PC-9 (cell line): ENCODE measurements at regions not wholly inside any gene's neighbourhood (a gene's known extent, or its start where the extent isn't known, plus 50 kb on each side); places are given as distances from the start of the nearest gene placed in this dataset.

Experiments used
- BruUV-seq: library from RNA; stranded (reverse); fragments of 400-500 nt; replicated peaks from 2 replicates; lab custom pipeline; 2021; lab: Mats Ljungman, UMichigan
- CTCF ChIA-PET: fragments of 300-600 bp; sonication (Branson Sonifier 250); formaldehyde crosslinking; loops from one replicate; lab custom pipeline; 2022; ENCODE audit warnings: antibody characterized with exemption; lab: Charles Lee
- POLR2A ChIA-PET: fragments of 300-600 bp; sonication (Branson Sonifier 250); formaldehyde crosslinking; loops from one replicate; lab custom pipeline; 2022; ENCODE audit warnings: antibody characterized with exemption; ENCODE audit not compliant: unreplicated experiment; lab: Charles Lee
- DNase-seq, 2 experiments: peaks; one replicate each; pipeline versions ENCODE4 v3.0.0 to v3.0.0-alpha.2; 2015 to 2022; ENCODE audit warnings: mixed read lengths in 1 of 2
- H2AFZ ChIP-seq: fragments of 200-600 bp; sonication (generic); 2 replicates; pipeline ENCODE4 v1.8.1; 2017; ENCODE audit warnings: antibody characterized with exemption
- H3F3A ChIP-seq: fragments of 200-600 bp; sonication (generic); 2 replicates; pipeline ENCODE4 v1.8.1; 2017; ENCODE audit warnings: antibody characterized with exemption, mild to moderate bottlenecking, low read depth; ENCODE audit not compliant: insufficient read depth
- H3K27ac ChIP-seq: fragments of 200-600 bp; sonication (generic); 2 replicates; pipeline ENCODE4 v1.6.1; 2016; ENCODE audit warnings: mixed run types
- H3K27me3 ChIP-seq: fragments of 200-600 bp; sonication (generic); 2 replicates; pipeline ENCODE4 v1.6.1; 2016; ENCODE audit warnings: low read depth, mixed run types; ENCODE audit not compliant: insufficient read depth
- H3K36me3 ChIP-seq: fragments of 200-600 bp; sonication (generic); 2 replicates; pipeline ENCODE4 v1.6.1; 2016; ENCODE audit warnings: low read depth, mixed run types
- H3K4me1 ChIP-seq: fragments of 200-600 bp; sonication (generic); replicated peaks from 2 replicates; pipeline ENCODE4 v1.6.1; 2016; ENCODE audit warnings: mixed run types; ENCODE audit not compliant: insufficient read depth
- H3K4me2 ChIP-seq: fragments of 200-600 bp; sonication (generic); 2 replicates; pipeline ENCODE4 v1.6.1; 2017; ENCODE audit warnings: mixed run types
- H3K4me3 ChIP-seq: fragments of 200-600 bp; sonication (generic); 2 replicates; pipeline ENCODE4 v1.6.1; 2016; ENCODE audit warnings: mixed run types
- H3K79me2 ChIP-seq: fragments of 200-600 bp; sonication (generic); 2 replicates; pipeline ENCODE4 v1.6.1; 2017; ENCODE audit warnings: low read depth, mixed run types
- H3K9me2 ChIP-seq: fragments of 200-600 bp; sonication (generic); 2 replicates; pipeline ENCODE4 v1.8.1; 2017; ENCODE audit warnings: mild to moderate bottlenecking; ENCODE audit not compliant: insufficient read depth
- H3K9me3 ChIP-seq: fragments of 200-600 bp; sonication (generic); 2 replicates; pipeline ENCODE4 v1.8.1; 2016; ENCODE audit warnings: low read depth; ENCODE audit not compliant: insufficient read depth
- H4K20me1 ChIP-seq: fragments of 200-600 bp; sonication (generic); 2 replicates; pipeline ENCODE4 v1.8.1; 2017; ENCODE audit not compliant: insufficient read depth
- EZH2 ChIP-seq: fragments of 200-600 bp; sonication (generic); IDR thresholded peaks from 2 replicates; pipeline ENCODE4 v1.8.0; 2017; ENCODE audit warnings: antibody characterized with exemption, low read depth
- intact Hi-C: fragments of 100-400 bp; cut with micrococcal nuclease; formaldehyde crosslinking; loops from one replicate; pipeline ENCODE4 v1.10.0; 2022; ENCODE audit not compliant: unreplicated experiment
- TF ChIP-seq, protein P1 (sequence below): fragments of 200-600 bp; sonication (generic); conservative IDR thresholded peaks from 2 replicates; pipeline ENCODE4 v1.6.1; 2017; ENCODE audit warnings: mixed run types, antibody characterized with exemption, mild to moderate bottlenecking, moderate library complexity

- BruUV-seq: no TSS peak
- Histone ChIP-seq H3K27ac (no peak overlapping the region), H2AFZ (no peak overlapping the region), H3K4me2 (no peak overlapping the region), H3K9me3 (no peaks in the 10 kb centered on the region), H3K27me3 (no peaks in the 10 kb centered on the region), H4K20me1 (no peaks in the 10 kb centered on the region), H3K9me2 (no peaks in the 10 kb centered on the region), H3K79me2 (no peaks in the 10 kb centered on the region), H3K36me3 (no peaks in the 10 kb centered on the region), H3F3A (no peaks in the 10 kb centered on the region; the same call in 1 of the 2 replicates), H3K4me3 (no peak overlapping the region), H3K4me1 (peaks cover 8% of the 10 kb centered on the region; the same call in 1 of the 2 replicates)
- POLR2A ChIA-PET: no interaction called here
- intact Hi-C loops: no loop called here
- CTCF ChIA-PET: no interaction called here
- TF ChIP-seq, protein P1, sequence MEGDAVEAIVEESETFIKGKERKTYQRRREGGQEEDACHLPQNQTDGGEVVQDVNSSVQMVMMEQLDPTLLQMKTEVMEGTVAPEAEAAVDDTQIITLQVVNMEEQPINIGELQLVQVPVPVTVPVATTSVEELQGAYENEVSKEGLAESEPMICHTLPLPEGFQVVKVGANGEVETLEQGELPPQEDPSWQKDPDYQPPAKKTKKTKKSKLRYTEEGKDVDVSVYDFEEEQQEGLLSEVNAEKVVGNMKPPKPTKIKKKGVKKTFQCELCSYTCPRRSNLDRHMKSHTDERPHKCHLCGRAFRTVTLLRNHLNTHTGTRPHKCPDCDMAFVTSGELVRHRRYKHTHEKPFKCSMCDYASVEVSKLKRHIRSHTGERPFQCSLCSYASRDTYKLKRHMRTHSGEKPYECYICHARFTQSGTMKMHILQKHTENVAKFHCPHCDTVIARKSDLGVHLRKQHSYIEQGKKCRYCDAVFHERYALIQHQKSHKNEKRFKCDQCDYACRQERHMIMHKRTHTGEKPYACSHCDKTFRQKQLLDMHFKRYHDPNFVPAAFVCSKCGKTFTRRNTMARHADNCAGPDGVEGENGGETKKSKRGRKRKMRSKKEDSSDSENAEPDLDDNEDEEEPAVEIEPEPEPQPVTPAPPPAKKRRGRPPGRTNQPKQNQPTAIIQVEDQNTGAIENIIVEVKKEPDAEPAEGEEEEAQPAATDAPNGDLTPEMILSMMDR: no peak
- no peak for TF ChIP-seq EZH2
- DNase-seq: no peak
These were observed 66.9 kb upstream of the C15orf39 start for GRCh38 chr15:75134748-75135147.

GRCh38 chr15:75136118-75136517 lies 65.6 kb upstream of the C15orf39 start:
- CTCF ChIA-PET: no interaction called here

GRCh38 chr15:75136758-75137157 lies 64.9 kb upstream of the C15orf39 start:
- intact Hi-C loops: no loop called here
- H3K27me3 ChIP-seq: no peaks in the 10 kb centered on the region
- no peaks in the 10 kb centered on the region for H3K9me3 ChIP-seq
- no peaks in the 10 kb centered on the region for H3K9me2 ChIP-seq
- no peaks in the 10 kb centered on the region for H4K20me1 ChIP-seq
- no peak overlapping the region for H3K4me2 ChIP-seq
- H3K4me3 ChIP-seq: no peak overlapping the region
- no peaks in the 10 kb centered on the region for H3K79me2 ChIP-seq
- no peaks in the 10 kb centered on the region for H3K4me1 ChIP-seq
- H2AFZ ChIP-seq: no peak overlapping the region
- H3K27ac ChIP-seq: no peak overlapping the region
- H3F3A ChIP-seq: no peaks in the 10 kb centered on the region; the same call in 1 of the 2 replicates
- DNase-seq: no peak
- no TSS peak for BruUV-seq
- TF ChIP-seq, protein P1: no peak
- TF ChIP-seq EZH2: no peak
- POLR2A ChIA-PET: no interaction called here
- no peaks in the 10 kb centered on the region for H3K36me3 ChIP-seq
- CTCF ChIA-PET: no interaction called here

More at GRCh38 chr15:75136118-75136517, 65.6 kb upstream of the C15orf39 start:
- Histone ChIP-seq H3K36me3 (no peaks in the 10 kb centered on the region), H3K27ac (no peak overlapping the region), H3K4me3 (no peak overlapping the region), H3K4me2 (no peak overlapping the region), H3F3A (no peaks in the 10 kb centered on the region; the same call in 1 of the 2 replicates), H3K4me1 (no peaks in the 10 kb centered on the region), H3K9me2 (no peaks in the 10 kb centered on the region), H4K20me1 (no peaks in the 10 kb centered on the region), H3K27me3 (no peaks in the 10 kb centered on the region), H2AFZ (no peak overlapping the region), H3K9me3 (no peaks in the 10 kb centered on the region), H3K79me2 (no peaks in the 10 kb centered on the region)
- DNase-seq: no peak
- POLR2A ChIA-PET: no interaction called here
- no TSS peak for BruUV-seq
- TF ChIP-seq, protein P1: no peak
- TF ChIP-seq EZH2: no peak
- intact Hi-C loops: no loop called here
